HG03460 (cell line): ENCODE measurements at regions not wholly inside any gene's neighbourhood (a gene's known extent, or its start where the extent isn't known, plus 50 kb on each side); places are given as distances from the start of the nearest gene placed in this dataset.

Experiments
- ATAC-seq: cut with Tn5 transposase; IDR thresholded peaks from one replicate; pipeline ENCODE4 v1.9.1; 2021; ENCODE audit not compliant: unreplicated experiment

DNA sequence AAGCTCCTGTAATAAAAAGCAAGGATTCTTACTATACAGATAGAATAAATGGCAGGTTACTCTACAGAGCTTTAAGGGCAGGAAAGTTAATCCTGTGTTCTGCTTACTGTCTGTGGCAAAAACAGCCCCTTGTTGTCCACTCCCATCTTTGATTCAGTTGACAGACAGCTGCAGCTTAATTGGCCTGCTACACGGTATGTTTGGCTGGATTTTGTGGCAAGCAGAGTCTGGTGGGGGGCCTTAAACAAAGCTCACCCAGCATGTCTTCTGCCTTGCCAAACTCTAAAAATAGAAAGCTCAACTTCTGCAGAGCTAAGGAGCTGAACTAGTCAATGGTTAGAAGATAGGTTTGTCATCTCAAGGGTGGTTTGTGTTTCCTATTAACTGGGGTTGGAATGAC is 407.2 kb downstream of the HLX start:
- no peak for ATAC-seq

DNA sequence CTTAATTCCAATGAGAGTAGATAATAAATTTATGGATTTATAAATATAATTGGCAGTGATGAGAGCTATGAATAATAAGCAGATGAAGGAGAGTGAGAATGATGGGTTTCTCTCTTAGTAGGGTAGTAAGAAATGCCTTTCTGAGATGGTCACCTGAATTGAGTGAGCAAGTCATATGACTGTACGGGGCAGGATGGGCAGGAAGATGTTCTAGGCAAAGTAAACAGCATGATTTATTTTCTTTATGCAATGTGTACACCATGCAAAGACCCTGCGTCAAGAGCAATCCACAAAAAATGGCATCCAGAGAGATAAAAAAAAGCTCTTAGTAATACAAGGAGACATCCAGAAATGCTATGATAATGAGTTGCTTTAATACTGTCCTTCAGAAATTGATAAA is 409.9 kb downstream of the HLX start:
- no peak for ATAC-seq

DNA sequence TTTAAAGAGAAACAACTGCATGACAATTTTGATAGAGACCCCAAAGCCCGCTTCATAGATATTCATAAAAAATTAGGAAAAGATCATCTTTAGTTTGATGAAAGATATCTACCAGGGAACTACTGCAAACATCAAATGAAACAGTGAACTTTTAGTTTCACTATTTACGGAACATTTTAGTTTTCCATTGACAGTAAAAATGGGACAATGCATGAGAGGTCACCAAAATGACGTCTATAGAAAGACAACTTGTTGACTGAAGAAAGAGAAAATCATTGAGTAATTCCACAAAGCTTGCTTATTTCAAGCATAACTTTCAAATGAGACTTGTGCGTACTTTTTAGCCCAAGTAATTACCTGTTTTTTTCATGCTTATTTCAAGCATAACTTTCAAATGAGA is 411.4 kb downstream of the HLX start:
- no peak for ATAC-seq

DNA sequence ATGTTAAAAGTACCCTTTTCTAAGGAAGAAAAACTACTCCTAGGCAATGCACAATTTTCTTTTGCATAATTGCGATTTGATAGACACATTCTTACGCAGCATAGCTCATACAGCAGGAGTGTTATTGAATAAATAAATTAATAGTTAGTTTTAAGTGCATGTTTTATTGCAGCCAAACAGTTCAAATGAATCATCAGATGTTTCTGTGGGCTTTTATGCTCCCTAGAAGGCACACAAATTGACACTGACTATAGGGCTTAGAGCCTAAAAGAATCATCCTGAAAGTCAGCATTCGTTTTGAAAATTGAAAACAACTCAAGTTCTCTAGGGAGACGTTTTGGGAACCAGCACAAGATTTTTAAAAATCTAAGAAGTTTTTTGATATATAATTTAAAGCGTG is 411.9 kb downstream of the HLX start:
- no peak for ATAC-seq

DNA sequence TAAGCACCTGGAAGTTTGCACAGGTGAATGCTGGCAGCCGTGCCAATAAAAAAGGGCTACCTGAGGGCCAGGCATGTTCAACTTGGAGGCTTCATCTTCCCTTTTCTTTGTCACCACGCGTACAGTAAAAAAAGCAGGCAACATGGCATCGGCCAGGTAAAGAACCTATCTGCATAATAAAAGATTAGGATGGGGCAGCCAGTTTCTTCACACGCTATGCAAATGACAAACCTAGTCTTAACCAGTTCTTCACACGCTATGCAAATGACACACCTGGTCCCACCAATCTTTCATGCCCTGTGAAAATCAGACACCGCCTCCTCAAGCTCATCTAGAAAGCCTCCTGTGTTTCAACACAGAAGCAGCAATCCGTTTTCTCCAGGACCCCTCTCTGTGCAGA is 413.4 kb downstream of the HLX start:
- ATAC-seq: no peak

DNA sequence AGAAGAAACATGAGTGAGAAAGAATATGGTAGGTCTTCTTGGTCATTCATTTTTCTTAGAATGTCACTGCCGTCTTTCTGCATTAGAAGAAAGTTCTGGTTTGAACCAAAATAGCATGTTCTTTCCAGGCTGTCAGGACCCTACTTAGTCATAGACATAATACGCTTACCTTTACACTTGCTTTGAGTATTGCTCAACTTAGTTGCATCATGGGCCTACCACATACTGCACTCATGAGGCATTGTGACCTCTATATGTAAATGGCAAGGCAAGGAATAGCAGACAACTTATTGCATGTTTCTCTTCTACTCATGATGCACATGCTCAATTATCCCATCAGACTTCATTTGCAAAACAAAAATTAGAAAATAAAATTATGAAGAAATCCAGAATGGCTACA is 415.0 kb downstream of the HLX start:
- ATAC-seq: no peak

DNA sequence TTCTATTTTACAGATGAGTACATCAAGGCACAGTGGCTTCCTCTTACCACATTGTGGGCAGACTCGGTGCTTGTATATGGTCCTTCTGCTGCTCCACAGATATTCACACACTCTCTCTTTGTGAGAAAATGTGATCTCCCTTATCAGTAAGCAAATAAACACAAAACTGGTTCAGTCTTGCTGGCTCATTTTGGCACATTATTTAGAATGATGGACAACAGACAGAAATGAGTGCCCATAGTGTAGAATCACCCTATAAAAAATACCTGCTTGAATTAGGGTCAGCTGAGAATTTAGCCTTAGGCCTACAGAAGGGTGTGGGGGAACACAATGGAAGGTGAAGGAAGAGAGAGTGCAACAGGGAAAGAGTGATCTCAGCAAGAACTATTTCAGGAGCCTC is 423.1 kb downstream of the HLX start:
- ATAC-seq: no peak

DNA sequence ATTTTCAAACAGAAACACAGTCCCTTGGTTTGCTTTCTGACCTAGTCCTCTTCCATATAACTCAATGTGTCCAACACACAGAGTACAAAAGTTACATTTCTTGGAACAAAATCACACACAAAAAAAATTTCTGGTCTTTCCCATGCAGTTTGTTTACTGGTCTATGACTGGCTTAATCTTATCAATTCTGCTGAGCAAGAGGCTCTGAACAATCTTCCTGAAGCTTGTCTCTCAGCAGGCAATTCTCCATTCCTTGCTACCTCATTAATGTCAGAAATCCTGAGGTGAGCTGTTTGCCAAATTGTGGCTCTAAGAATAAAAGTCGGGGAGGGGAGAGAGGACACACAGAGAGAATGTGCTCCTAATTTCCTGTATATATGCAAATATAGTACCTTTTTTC is 423.6 kb downstream of the HLX start:
- no peak for ATAC-seq

DNA sequence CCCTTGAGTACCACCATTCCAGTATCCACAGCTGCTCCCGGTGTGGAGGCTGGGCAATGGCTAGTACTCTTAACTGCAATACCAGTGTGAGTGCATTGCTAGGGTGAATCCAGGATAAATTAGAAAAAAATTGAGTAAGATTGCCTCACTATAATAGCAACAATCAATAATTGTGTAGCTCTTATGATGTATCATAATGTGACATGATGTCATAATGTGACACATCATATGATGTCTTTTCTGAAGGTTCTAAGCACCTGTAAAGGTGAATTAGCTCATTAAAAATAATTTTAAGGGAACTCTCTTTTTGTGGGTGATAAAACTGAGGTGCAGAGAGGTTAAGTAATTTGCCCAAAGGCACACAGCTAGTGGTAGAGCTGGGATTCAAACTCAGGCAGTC is 424.4 kb downstream of the HLX start:
- ATAC-seq: no peak

DNA sequence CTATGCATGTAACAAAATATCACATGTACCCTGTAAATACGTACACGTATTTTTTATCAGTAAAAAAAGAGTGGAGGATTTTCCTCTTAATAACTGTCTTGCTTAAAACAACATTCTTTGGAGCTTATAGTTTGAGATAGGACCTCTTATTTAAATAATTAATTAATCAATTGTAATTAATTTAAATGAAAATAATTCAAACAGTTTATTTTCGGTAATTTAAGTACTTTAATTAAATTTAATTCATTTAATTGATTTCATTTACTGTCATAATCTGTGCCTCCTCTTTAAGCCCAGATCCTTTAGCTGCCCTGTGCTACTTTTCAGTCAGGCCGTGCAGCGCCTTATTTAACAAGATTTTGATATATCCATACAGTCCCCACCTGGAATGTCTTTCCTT is 427.0 kb downstream of the HLX start:
- no peak for ATAC-seq

DNA sequence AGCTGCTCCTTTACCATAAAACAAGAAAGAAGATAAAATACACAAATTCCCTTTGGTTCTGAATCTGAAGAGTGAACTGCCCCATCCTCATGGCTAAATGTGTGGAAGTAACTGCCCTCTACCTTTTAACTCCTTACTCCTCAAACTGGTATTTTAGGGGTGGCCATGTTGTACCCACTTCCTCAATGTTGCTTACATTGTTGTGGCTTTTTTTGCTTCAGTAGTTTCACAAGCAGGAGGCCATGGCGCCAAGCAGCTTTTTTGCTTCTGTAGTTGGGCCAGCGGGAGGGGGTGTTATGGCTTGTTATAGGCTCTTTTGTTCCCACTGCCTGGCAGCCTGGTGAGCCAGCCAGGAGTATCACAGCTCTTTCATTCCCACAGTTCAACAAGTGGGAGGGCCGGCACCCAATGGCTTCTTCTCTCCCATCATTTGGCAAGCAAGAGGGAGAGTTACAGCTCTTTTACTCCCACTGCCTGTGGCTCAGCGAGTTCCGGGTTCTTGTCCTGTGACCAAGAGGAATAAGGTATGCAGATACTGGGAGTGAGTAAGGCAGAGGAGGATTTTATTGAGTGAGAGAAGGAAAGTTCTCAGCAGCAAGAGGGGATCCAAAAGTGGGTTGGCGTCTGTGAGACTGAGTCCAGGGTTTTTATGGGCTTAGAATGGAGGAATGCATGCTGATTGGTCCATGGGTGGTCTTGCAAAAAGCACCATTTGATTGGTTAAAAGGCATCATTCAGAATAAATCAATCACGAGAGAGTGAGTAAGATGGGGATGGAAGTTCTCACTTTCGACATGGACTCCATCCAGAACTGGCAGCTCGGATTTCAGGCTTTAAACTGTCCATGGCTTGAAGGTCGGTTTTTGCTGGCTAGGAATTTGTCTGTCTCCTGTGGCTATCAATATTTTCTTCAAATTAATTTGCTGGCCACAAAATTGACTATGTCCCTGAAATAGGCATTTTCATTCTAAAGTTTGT is 429.6 kb downstream of the HLX start:
- ATAC-seq: no peak

DNA sequence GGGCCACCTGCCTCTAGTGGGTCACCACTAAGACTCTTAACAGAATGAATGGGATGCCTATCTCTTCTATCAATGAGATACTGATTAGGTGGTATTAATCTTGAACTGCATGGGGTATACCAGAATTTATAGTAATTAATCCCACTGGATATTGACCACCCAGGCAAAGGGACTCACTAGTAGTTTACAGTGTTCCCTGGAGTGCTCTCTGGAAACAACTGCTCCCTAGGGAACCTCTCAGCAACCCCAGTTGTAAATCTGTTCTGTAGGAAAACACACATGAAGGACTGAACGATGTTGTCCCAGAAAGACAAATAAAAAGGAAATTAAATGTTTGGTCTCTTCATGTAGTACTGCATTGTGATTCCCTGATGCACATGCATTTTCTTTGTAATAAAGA is 430.5 kb downstream of the HLX start:
- no peak for ATAC-seq

DNA sequence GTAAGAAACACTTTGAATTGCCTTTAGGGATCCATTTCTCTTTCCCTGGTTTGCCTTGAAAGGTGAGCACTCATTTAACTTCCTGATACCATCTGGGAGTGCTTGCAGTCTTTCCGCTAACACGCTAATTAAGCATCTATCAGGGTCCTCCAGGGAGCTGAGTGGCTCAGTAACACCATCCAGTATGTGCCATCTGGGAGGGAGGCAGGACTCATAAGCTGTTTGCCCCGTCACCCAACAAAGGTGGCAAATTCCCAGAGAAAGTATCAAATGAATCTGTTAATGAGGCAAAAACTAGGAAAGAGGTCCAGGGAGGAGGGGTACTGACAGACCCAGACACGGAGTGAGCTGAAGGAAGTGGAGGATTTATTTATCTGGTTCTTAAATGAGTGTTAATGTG is 430.9 kb downstream of the HLX start:
- ATAC-seq: no peak

DNA sequence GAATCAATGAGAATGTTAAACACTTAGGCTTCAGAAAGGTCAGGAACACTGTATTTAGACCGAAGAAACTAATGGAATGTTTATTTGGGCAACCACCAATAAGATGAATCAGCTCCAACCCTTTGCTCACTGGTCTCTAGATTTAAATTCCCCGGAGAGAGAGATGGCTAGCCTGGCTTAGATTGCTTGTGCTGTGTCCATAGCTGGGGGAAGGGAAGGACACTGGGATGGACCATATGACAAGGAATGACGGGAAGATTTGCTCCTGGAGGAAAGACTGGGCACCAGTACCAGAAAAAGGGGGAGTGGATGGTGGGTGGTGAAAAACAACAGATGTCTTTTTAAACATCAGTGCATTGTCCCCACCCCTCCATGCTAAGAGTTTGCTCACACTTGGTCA is 426.6 kb downstream of the DUSP10 start:
- no peak for ATAC-seq

DNA sequence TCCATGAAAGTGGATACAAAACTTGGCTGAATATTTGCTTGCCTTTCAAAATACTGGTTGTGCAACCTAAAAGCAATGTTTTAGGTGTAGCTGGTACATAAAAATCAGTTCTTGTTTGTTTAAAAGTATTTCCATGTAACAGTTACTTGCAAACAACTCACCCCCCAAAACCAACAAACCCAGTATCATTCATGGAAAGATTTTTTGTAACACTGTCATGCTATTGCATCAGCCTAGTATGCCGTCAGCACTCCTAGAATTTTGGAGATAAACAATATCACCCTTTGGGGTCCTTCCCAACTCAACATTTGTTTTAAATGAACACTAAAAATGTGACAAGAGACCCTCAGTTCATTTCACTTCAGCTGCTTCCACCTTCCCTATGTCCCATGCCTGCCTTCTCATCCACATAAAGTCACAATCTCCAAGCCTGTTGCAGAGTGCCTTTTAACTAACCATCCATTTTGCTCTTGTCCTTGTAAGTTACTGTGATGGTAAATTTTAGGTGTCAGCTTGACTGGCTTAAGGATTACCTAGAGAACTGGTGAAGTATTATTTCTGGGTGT is 425.3 kb downstream of the DUSP10 start:
- ATAC-seq: no peak

DNA sequence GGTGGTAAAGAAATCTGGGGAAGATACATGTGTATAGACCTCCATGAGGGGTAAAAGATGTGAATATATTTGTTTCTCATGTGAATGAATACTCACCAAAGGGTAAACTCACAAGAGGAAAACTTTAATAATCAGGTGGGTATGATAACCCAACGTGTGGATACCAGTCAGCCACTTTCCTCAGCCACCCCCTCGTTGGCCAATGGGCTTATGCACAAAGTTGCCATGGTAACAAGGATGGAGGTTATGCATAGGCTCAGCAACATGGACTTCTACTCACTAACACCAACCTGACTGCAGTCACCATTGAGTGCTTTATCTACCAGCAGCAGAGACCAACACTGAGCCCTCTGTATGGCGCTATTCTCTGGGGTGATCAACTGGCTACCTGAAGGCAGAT is 424.4 kb downstream of the DUSP10 start:
- no peak for ATAC-seq

DNA sequence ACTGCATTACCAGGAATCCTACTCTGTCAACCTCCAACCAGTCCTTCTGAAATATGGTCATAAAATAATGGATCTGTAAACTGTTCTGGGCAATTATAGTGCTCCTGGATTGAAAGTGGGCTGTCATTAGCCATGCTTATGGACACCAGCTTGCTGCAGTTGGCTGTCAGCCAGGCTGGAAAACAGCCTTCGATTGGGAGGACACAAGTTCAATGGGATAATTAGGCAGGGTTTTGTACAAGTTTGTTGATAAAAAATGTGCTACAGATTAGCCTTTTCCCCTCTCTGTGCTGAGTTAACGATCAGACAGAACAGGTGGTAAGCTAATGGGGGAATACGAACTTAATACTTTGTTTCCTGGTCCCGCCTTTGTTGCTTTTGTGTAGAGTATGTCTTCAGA is 413.9 kb downstream of the DUSP10 start:
- ATAC-seq: no peak

DNA sequence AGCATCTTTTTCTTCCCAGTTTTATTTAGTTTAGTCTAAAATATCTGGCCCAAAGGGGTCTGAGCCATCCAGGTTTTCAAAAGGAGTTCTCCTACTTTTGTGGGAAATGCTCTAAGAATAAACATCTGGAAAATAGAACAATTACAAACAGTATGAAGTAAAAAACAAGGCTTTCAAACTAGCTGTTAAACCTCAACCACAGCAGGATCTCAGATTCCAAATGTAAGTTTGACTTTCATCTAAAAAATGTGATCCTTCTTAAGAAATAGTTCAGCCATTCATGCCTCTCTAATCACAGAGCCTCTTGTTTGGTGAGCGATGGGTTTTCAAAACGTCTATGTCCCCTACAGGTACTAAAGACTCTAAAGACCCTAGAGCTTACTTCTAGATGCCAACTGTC is 413.5 kb downstream of the DUSP10 start:
- ATAC-seq: no peak

DNA sequence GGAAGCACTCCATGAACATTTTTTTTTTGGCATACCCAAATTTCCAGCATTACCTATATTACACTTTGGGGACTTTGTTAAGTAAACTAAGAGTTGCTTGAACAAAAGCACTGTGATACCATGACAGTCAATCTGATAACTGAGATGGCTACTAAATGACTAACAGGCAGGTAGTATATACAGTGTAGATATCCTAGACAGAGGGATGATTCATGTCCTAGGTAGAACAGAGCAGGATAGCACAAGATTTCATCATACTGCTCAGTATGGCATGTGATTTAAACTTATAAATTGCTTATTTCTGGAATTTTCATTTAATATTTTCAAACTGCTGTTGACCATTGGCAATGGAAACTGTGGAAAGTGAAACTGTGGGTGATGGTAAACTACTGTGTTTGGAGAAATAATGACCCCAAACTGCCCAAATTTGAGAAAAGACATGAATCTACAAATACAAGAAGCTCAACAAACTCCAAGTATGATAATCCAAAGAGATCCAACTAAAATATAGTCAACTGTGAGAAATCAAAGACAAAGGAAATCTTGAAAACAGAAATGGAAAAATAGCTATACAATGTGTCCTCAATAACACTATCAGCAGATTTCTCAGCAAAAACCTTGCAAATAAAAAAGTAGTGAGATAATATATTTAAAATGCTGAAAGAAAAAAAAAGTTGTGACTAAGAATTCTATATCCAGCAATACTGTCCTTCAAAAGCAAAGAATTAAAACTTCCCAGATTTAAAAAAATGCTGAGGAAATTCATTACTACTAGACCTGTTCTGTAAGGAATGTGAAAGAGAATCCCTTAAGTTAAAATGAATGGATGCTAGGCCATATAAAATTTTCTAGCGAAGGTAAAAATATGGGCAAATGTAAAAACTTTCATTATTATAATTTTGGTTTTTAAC is 410.4 kb downstream of the DUSP10 start:
- no peak for ATAC-seq

DNA sequence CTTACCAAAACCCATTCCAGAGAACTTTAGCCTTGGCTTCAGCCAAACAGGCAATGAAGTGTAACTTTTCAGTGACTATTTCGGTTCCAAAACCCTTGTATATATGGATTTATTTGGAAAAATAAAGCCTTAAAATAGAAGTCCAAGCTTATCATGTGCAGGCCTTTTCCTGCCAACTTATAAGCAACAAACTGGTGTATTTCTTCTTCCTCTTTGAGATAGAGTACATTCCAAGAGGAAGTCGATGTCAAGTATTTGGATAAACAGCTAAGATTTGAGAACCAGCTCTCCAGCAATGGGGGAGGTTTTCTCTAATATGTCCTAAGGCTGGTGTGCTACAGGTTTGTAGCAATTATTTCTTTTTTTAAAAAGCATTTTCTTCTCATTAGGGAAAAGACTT is 407.8 kb downstream of the DUSP10 start:
- ATAC-seq: no peak

DNA sequence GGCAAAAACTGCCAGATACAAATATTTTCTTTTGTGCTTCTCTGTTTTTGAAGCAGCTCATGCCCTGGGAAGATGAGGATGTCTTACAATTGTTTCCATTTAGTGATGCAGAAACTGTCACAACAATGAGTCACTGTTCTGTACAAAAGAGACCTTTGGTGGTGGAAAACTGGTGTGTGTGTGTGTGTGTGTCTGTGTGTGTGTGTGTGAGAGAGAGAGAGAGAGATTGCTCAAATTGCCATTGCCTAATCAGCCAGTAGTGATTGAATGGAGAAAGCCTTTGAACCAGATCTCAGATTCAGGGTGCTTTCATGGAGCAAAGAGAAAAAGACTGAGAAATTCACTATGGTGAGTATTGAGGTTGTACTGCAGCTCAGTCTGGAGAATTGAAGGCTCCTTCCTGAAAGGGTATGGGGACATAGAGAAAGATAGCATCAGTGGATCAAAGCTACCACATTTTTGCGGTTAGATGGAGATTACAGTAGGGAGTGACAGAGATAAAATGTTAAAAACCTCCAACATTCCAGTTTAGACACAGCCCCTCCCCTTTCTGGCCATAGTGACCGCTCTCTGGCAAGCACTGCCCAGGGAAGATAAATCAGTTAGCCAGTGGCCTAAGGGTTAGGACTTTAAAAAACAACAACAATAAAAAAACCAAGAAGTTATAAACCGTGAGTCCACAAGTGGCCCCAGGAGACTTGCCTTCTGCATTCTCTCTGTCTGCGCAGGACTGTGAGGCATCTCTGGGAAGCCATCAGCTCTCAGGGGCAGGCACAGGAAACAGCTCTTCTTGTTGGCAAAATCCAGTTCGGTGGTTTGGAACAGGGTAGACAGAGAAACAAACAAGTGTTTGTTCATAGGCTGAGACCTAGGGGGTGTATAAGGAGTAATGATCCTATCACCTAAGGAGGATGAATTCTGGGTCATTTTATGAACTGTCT is 406.5 kb downstream of the DUSP10 start:
- no peak for ATAC-seq
